Spleen (tissue), 7 donors: ENCODE measurements at regions not wholly inside any gene's neighbourhood (a gene's known extent, or its start where the extent isn't known, plus 50 kb on each side); places are given as distances from the start of the nearest gene placed in this dataset.
"Not testable (repeated sequence)": the region's sequence is repeated elsewhere in the genome, so short reads cannot be mapped to it uniquely, and the experiment has no call there.

ENCODE experiments used
- CTCF ChIP-seq, 11 experiments: fragments of 200-600 bp in 7 of 11; fragments of 450-650 bp in 4 of 11; sonication (generic) in 4 of 11; IDR thresholded peaks in 8 of 11; conservative IDR thresholded peaks in 3 of 11; 1 replicate in 7 of 11; 2 replicates in 4 of 11; pipeline versions ENCODE4 v1.4.0 to v1.8.0; 2016 to 2021; ENCODE audit warnings: antibody characterized with exemption in 11 of 11, inconsistent platforms in 4 of 11, mild to moderate bottlenecking in 1 of 11
- POLR2A ChIP-seq, 3 donors: fragments of 450-650 bp; IDR thresholded peaks; one replicate each; pipeline ENCODE4 v1.5.1; 2017; ENCODE audit warnings: antibody characterized with exemption in 3 of 3, mild to moderate bottlenecking in 1 of 3
- donor health status: DM: no; HTN: no; CAD: no; lungs with moderate emphysema.
- donor health status: DM: no; HTN: no; CAD: no.
- donor health status: DM: no; HTN: no; CAD: no.

- TF ChIP-seq CTCF (IDR thresholded peaks at IDR 0.05 in 8 of 11, conservative IDR thresholded peaks at IDR 0.05 in 3 of 11); POLR2A (IDR thresholded peaks at IDR 0.05): not testable (repeated sequence)
Measured at GRCh38 chr1:70747123-70747522, 300.5 kb downstream of the PTGER3 start.
